Endodermal cell (in vitro differentiated cells): ENCODE measurements at regions not wholly inside any gene's neighbourhood (a gene's known extent, or its start where the extent isn't known, plus 50 kb on each side); places are given as distances from the start of the nearest gene placed in this dataset.
A peak's percentile ranks its signal among the peaks of the same experiment; 100 is the strongest.

Experiments used
- DNase-seq: peaks from one replicate; pipeline ENCODE4 v3.0.0-alpha.2; 2017
- H3K27ac ChIP-seq: 2 replicates; pipeline ENCODE4 v1.5.1; 2013; ENCODE audit warnings: mild to moderate bottlenecking, low read depth, low read length, moderate library complexity
- H3K27me3 ChIP-seq: 2 replicates; pipeline ENCODE4 v1.6.1; 2013; ENCODE audit warnings: mild to moderate bottlenecking, low read length, moderate library complexity; ENCODE audit not compliant: insufficient read depth, control insufficient read depth, poor library complexity, severe bottlenecking
- H3K36me3 ChIP-seq: 2 replicates; pipeline ENCODE4 v1.7.0; 2013; ENCODE audit warnings: mild to moderate bottlenecking, low read length, moderate library complexity; ENCODE audit not compliant: control insufficient read depth, insufficient read depth
- H3K4me1 ChIP-seq: one replicate; pipeline ENCODE4 v1.7.0; 2013; ENCODE audit warnings: low read length; ENCODE audit not compliant: control insufficient read depth, insufficient read depth
- H3K4me3 ChIP-seq: 2 replicates; pipeline ENCODE4 v1.5.1; 2013; ENCODE audit warnings: mild to moderate bottlenecking, low read length, moderate library complexity
- H3K9ac ChIP-seq: 2 replicates; pipeline ENCODE4 v1.6.1; 2013; ENCODE audit warnings: mild to moderate bottlenecking, low read length, moderate library complexity; ENCODE audit not compliant: poor library complexity, severe bottlenecking; ENCODE audit errors: extremely low read depth
- H3K9me3 ChIP-seq: 2 replicates; pipeline ENCODE4 v1.6.1; 2013; ENCODE audit warnings: mild to moderate bottlenecking, low read length, moderate library complexity; ENCODE audit not compliant: control insufficient read depth
- H3K27ac Mint-ChIP-seq: 2 replicates; pipeline ENCODE4 v1.8.0; 2020; ENCODE audit warnings: mixed read lengths
- H3K27me3 Mint-ChIP-seq: 2 replicates; pipeline ENCODE4 v1.8.0; 2021; ENCODE audit warnings: mild to moderate bottlenecking, mixed read lengths; ENCODE audit not compliant: insufficient read depth
- H3K36me3 Mint-ChIP-seq: 2 replicates; pipeline ENCODE4 v1.8.0; 2020; ENCODE audit warnings: low read depth, mixed read lengths
- H3K4me1 Mint-ChIP-seq: 2 replicates; pipeline ENCODE4 v1.8.0; 2020; ENCODE audit warnings: mixed read lengths
- H3K4me3 Mint-ChIP-seq: 2 replicates; pipeline ENCODE4 v1.8.0; 2020; ENCODE audit warnings: mild to moderate bottlenecking, moderate library complexity, mixed read lengths
- H3K9me3 Mint-ChIP-seq: 2 replicates; pipeline ENCODE4 v1.8.0; 2020; ENCODE audit warnings: mild to moderate bottlenecking, mixed read lengths
- CTCF ChIP-seq: fragments of 200-600 bp; sonication (generic); conservative IDR thresholded peaks from 2 replicates; pipeline ENCODE4 v1.5.0; 2021; ENCODE audit warnings: antibody characterized with exemption, mild to moderate bottlenecking
- WGBS, 2 experiments: methylation state at CpG; one replicate each; pipeline versions ENCODE4 v1.1.5 to v1.1.7; 2013; ENCODE audit warnings: missing lambda C conversion rate in 2 of 2, mixed read lengths in 1 of 2; ENCODE audit not compliant: insufficient coverage in 1 of 2, insufficient read length in 1 of 2; 5-methylcytosine and 5-hydroxymethylcytosine counted together

DNA sequence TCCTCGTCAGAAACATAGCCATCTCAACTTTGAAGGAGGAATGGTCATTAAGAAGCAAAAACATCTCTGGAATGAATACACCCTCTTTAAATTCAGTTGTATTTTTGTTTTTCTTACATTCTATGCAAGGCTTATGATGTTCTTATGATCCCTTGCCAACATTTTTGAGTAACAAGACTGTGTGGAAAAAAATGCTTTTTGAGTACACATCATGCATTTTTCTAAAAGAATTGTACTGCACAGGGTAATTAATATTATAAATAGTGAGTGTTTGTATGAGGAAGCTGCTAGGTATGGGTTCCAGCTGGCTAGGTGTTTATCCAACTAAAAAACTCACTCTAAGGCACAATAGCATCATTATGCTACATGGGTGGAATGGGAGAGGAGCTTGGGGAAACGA, 59.0 kb upstream of the SPATS2L start:
- 96 to 100% methylated on average over 1 to 2 of the region's 2 CpGs for WGBS, 2 experiments
- Histone ChIP-seq H3K9ac (no peak overlapping the region), H3K27ac (no peak overlapping the region), H3K4me1 (no peaks in the 10 kb centered on the region), H3K36me3 (no peaks in the 10 kb centered on the region), H3K27me3 (peaks cover 33% of the 10 kb centered on the region), H3K4me3 (no peak overlapping the region), H3K9me3 (no peaks in the 10 kb centered on the region)
- no peak for DNase-seq
- H3K27ac Mint-ChIP-seq, result no peak overlapping the region
- peaks cover 6% of the 10 kb centered on the region for H3K4me1 Mint-ChIP-seq
- no peak for TF ChIP-seq CTCF
- no peak overlapping the region for H3K4me3 Mint-ChIP-seq
- peaks cover 2% of the 10 kb centered on the region for H3K9me3 Mint-ChIP-seq
- H3K27me3 Mint-ChIP-seq, result peaks cover 44% of the 10 kb centered on the region
- H3K36me3 Mint-ChIP-seq, result no peaks in the 10 kb centered on the region

DNA sequence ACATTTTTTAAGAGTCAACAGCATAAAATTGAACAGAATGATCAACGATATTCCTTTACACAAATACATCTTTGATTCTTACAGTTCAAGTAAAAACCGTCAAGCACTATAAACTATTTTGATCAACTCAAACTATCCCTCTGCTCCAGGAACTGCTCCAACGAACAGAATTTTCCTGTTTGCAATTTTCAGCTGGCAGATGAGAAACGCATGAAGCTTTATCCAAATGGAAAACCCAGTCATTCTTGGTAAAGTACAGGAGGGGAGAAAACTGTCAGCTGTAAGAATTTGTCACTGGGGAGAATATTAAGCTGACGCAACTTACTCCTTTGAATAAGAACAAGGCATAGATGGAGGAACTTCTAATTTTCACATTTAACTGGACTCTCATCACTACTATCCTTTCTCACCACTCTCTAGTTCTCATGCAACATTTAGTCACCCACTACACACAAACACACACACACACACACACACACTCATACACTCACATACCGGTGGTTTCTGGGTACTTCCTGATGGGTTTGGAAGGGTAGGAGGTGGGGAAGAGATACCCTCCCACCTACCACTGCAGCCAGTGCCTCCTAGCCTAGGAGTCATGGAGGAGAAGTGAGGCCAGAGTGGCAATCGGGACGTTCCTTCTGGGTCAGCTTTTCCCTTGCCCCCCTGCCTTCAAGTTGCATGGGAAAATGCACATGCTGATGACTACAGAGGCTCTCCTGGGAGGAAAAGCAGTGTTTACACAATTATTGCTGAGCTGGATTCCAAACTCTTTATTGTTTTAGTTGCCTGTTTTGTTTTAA, 54.0 kb upstream of the SPATS2L start:
- H3K36me3 Mint-ChIP-seq, result no peaks in the 10 kb centered on the region
- peak; percentile 58 for DNase-seq
- no peak overlapping the region for H3K27ac Mint-ChIP-seq
- H3K4me1 ChIP-seq, result no peaks in the 10 kb centered on the region
- peaks cover 52% of the 10 kb centered on the region for H3K27me3 ChIP-seq
- H3K27ac ChIP-seq, result no peak overlapping the region
- peaks cover 2% of the 10 kb centered on the region for H3K9me3 Mint-ChIP-seq
- H3K9ac ChIP-seq, result no peak overlapping the region
- H3K27me3 Mint-ChIP-seq, result peaks cover 52% of the 10 kb centered on the region
- TF ChIP-seq CTCF, result no peak
- H3K4me3 Mint-ChIP-seq, result no peak overlapping the region
- no peak overlapping the region for H3K4me3 ChIP-seq
- H3K36me3 ChIP-seq, result no peaks in the 10 kb centered on the region
- H3K9me3 ChIP-seq, result no peaks in the 10 kb centered on the region
- peaks cover 18% of the 10 kb centered on the region for H3K4me1 Mint-ChIP-seq
- WGBS, 2 experiments, result 74 to 81% methylated on average over 5 to 7 of the region's 8 CpGs

DNA sequence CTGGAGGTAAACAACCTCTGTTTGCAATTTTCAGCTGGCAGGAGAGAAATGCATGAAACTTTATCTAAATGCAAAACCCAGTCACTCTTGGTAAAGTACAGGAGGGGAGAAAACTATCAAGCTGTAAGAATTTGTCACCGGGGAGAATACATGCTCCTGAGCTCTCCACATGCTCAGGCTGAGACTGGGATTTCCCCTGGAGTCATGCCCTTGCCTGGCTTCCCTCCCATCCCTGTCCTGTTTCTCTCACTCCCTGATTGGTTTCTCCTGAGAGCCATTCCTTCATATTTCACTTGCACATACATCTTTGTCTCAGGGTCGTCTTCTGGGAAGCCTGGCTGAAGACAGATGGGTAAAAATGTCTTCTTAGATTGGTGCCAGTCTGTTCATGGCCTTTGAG, 52.9 kb upstream of the SPATS2L start:
- H3K36me3 Mint-ChIP-seq, result no peaks in the 10 kb centered on the region

More for the DNA sequence above, 52.9 kb upstream of the SPATS2L start:
- Histone ChIP-seq H3K36me3 (no peaks in the 10 kb centered on the region), H3K27ac (no peak overlapping the region), H3K4me3 (no peak overlapping the region), H3K27me3 (peaks cover 41% of the 10 kb centered on the region), H3K9ac (no peak overlapping the region), H3K9me3 (no peaks in the 10 kb centered on the region), H3K4me1 (no peaks in the 10 kb centered on the region)
- Mint-ChIP-seq H3K27me3 (peaks cover 40% of the 10 kb centered on the region), H3K27ac (no peak overlapping the region), H3K9me3 (peaks cover 2% of the 10 kb centered on the region), H3K4me1 (peaks cover 18% of the 10 kb centered on the region), H3K4me3 (no peak overlapping the region)
- no peak for DNase-seq
- 83 to 86% methylated on average over 1 to 2 of the region's 2 CpGs for WGBS, 2 experiments
- no peak for TF ChIP-seq CTCF
